Pancreas (tissue), 10 donors: ENCODE measurements at regions not wholly inside any gene's neighbourhood (a gene's known extent, or its start where the extent isn't known, plus 50 kb on each side); places are given as distances from the start of the nearest gene placed in this dataset.
A peak's percentile ranks its signal among the peaks of the same experiment; 100 is the strongest.

Source experiments
- ATAC-seq, 4 donors: fragments of 200-7000 bp; cut with Tn5 transposase; one replicate each; pipeline versions ENCODE4 v1.8.0 to v1.9.1; 2020; ENCODE audit warnings: mild to moderate bottlenecking in 4 of 4, moderate library complexity in 4 of 4
- DNase-seq, 6 donors: peaks; one replicate each; pipeline ENCODE4 v3.0.0-alpha.2; 2020
- FAIRE-seq: peaks from 2 replicates; lab custom pipeline; 2012; peaks lifted over from hg19 to GRCh38; lab: Jason Lieb, UNC
- H3K27ac ChIP-seq, 4 donors: fragments of 200-600 bp; sonication (generic); 1 replicate in 3 of 4; 2 replicates in 1 of 4; pipeline versions ENCODE4 v1.5.0 to v1.8.0; 2020
- H3K27me3 ChIP-seq, 4 donors: fragments of 200-600 bp; one replicate each; pipeline ENCODE4 v1.8.0; 2021
- H3K36me3 ChIP-seq, 3 donors: fragments of 200-600 bp; sonication (generic) in 1 of 3; one replicate each; pipeline versions ENCODE4 v1.5.0 to v1.8.0; 2020 to 2021
- H3K4me1 ChIP-seq, 3 donors: fragments of 200-600 bp; one replicate each; pipeline ENCODE4 v1.8.0; 2021
- H3K4me3 ChIP-seq, 4 donors: fragments of 200-600 bp; sonication (generic) in 2 of 4; one replicate each; pipeline versions ENCODE4 v1.5.0 to v1.8.0; 2020 to 2021
- H3K9me3 ChIP-seq, 4 donors: fragments of 200-600 bp; one replicate each; pipeline ENCODE4 v1.8.0; 2021
- CTCF ChIP-seq, 4 donors: fragments of 200-600 bp; sonication (generic) in 3 of 4; IDR thresholded peaks; one replicate each; pipeline versions ENCODE4 v1.5.0 to v1.8.0; 2021; ENCODE audit warnings: antibody characterized with exemption in 4 of 4
- WGBS, 2 donors: extraction: QIAGEN DNeasy Blood & Tissue Kit; methylation state at CpG; one replicate each; pipeline ENCODE4 v1.1.7; 2013; 5-methylcytosine and 5-hydroxymethylcytosine counted together
- intact Hi-C, 3 donors: fragments of 100-400 bp; cut with DNase I; formaldehyde crosslinking; loops; one replicate each; pipeline versions ENCODE4 v1.11.1 to v1.14.2; 2022
- donor health status: healthy with polysubstance abuse.
- donor health status: DM: no; HTN: no; CAD: no; lungs with moderate emphysema.
- donor health status: DM: no; HTN: no; CAD: no.
- donor health status: control.
- donor health status: control.
- donor health status: Bipolar disorder and iron deficiency.
- donor health status: DM: yes; HTN: yes; CAD: no.
- donor health status: DM: no; HTN: no; CAD: no.
- donor health status: DM: no; HTN: no; CAD: no.
- donor health status: DM: yes; HTN: yes; CAD: no.

- intact Hi-C loops = no loop called here
- H3K27ac ChIP-seq = no peak overlapping the region
- no peaks in the 10 kb centered on the region for H3K9me3 ChIP-seq
- FAIRE-seq (no peak), DNase-seq (no peak), ATAC-seq (no peak)
- WGBS, 2 donors = 57 to 62% methylated on average over 20 of the region's 20 CpGs
- H3K4me3 ChIP-seq = no peak overlapping the region
- H3K4me1 ChIP-seq = no peaks in the 10 kb centered on the region
- TF ChIP-seq CTCF (IDR thresholded peaks at IDR 0.05) = no peak
- no peaks in the 10 kb centered on the region for H3K27me3 ChIP-seq
- no peaks in the 10 kb centered on the region for H3K36me3 ChIP-seq
These were observed 248.6 kb upstream of the SALL3 start for GRCh38 chr18:78731016-78731397.

DNA sequence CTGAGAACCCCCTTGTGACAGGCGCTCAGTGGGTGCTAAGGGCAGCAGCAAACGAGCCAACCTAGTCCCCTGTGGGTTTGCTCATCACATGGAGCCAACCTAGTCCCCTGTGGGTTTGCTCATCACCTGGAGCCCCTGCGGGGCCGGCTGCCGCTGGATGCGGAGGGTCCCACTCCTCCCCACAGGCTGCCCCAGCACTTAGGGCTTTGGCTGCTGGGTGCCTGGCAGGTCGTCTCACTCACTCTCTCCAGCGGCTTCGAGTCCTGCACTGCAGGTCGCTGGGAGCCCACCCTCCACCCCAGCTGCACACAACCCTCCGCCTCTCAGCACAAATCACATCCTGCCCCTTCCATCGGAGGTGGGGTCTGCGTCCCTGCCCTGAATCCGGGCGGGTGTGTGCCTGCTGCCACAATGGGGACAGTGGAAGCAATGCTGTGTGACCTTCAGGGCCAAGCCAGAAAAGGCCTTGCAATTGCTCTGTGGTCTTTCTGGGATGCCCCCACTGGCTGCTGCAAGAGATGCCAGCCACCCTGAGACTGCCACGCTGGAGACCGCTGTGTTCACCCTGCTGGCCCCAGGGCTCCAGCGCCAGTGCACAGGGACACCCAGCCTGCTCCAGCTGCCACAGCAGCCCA lies 248.1 kb upstream of the SALL3 start:
- Histone ChIP-seq H3K36me3 (no peaks in the 10 kb centered on the region), H3K9me3 (no peaks in the 10 kb centered on the region), H3K4me1 (no peaks in the 10 kb centered on the region), H3K4me3 (no peak overlapping the region), H3K27me3 (no peaks in the 10 kb centered on the region), H3K27ac (no peak overlapping the region)
- DNase-seq (no peak), ATAC-seq (no peak), FAIRE-seq (no peak)
- TF ChIP-seq CTCF (IDR thresholded peaks at IDR 0.05) = no peak
- 61 to 64% methylated on average over 18 of the region's 18 CpGs for WGBS, 2 donors
- intact Hi-C loops = no loop called here

- H3K4me3 ChIP-seq = no peak overlapping the region
- FAIRE-seq (no peak), ATAC-seq (no peak), DNase-seq (no peak)
- no peaks in the 10 kb centered on the region for H3K4me1 ChIP-seq
- no peak overlapping the region for H3K27ac ChIP-seq
- TF ChIP-seq CTCF (IDR thresholded peaks at IDR 0.05) = no peak
- no peaks in the 10 kb centered on the region for H3K27me3 ChIP-seq
- 49 to 71% methylated on average over 14 of the region's 14 CpGs for WGBS, 2 donors
- intact Hi-C loops = no loop called here
- no peaks in the 10 kb centered on the region for H3K9me3 ChIP-seq
- H3K36me3 ChIP-seq = no peaks in the 10 kb centered on the region
These were observed 247.1 kb upstream of the SALL3 start for GRCh38 chr18:78732273-78733210.

- no peaks in the 10 kb centered on the region for H3K4me1 ChIP-seq
- DNase-seq (peak in 1 of 6 donors; percentile 52), FAIRE-seq (no peak), ATAC-seq (no peak)
- TF ChIP-seq CTCF (IDR thresholded peaks at IDR 0.05) = no peak
- H3K27me3 ChIP-seq = no peaks in the 10 kb centered on the region
- no peaks in the 10 kb centered on the region for H3K36me3 ChIP-seq
- no peak overlapping the region for H3K4me3 ChIP-seq
- no peak overlapping the region for H3K27ac ChIP-seq
- intact Hi-C loops = no loop called here
- no peaks in the 10 kb centered on the region for H3K9me3 ChIP-seq
- WGBS, 2 donors = 58 to 74% methylated on average over 30 of the region's 30 CpGs
These were observed 245.6 kb upstream of the SALL3 start for GRCh38 chr18:78733762-78734613.
